SU-DHL-6 (cell line): ENCODE measurements at regions not wholly inside any gene's neighbourhood (a gene's known extent, or its start where the extent isn't known, plus 50 kb on each side); places are given as distances from the start of the nearest gene placed in this dataset.

Source experiments
- H2AFZ ChIP-seq: fragments of 200-600 bp; sonication (generic); 2 replicates; pipeline ENCODE4 v1.6.1; 2014; ENCODE audit warnings: low read depth, mild to moderate bottlenecking, moderate library complexity, mixed read lengths, antibody characterized with exemption, low read length; ENCODE audit not compliant: severe bottlenecking
- H3F3A ChIP-seq: fragments of 200-600 bp; shearing (Covaris generic); 2 replicates; pipeline ENCODE4 v1.6.0; 2016; ENCODE audit warnings: antibody characterized with exemption, mild to moderate bottlenecking; ENCODE audit not compliant: insufficient read depth
- H3K27ac ChIP-seq: fragments of 200-600 bp; sonication (generic); 2 replicates; pipeline ENCODE4 v1.5.1; 2016; ENCODE audit warnings: low read depth, mild to moderate bottlenecking, low read length, moderate library complexity, mixed read lengths
- H3K27me3 ChIP-seq: fragments of 200-600 bp; sonication (generic), shearing (Covaris generic); 2 replicates; pipeline ENCODE4 v1.6.0; 2014; ENCODE audit warnings: mild to moderate bottlenecking, low read length
- H3K36me3 ChIP-seq: fragments of 200-600 bp; sonication (generic); 2 replicates; pipeline ENCODE4 v1.6.1; 2014; ENCODE audit warnings: mild to moderate bottlenecking, low read length, mixed read lengths
- H3K4me2 ChIP-seq: fragments of 300-600, 200-600 bp; shearing (Covaris generic), sonication (generic); 2 replicates; pipeline ENCODE4 v1.6.0; 2014; ENCODE audit warnings: low read length, low read depth, mild to moderate bottlenecking; ENCODE audit not compliant: poor library complexity, severe bottlenecking
- H3K4me3 ChIP-seq: fragments of 200-600 bp; sonication (generic); 2 replicates; pipeline ENCODE4 v1.5.1; 2014; ENCODE audit warnings: antibody characterized with exemption, low read length, mild to moderate bottlenecking, mixed read lengths; ENCODE audit not compliant: insufficient read depth, poor library complexity, severe bottlenecking
- H3K79me2 ChIP-seq: fragments of 200-600 bp; sonication (generic); 2 replicates; pipeline ENCODE4 v1.6.1; 2014; ENCODE audit warnings: mild to moderate bottlenecking, low read length, moderate library complexity; ENCODE audit not compliant: insufficient read depth
- H3K9ac ChIP-seq: fragments of 200-600 bp; sonication (generic); 2 replicates; pipeline ENCODE4 v1.7.0; 2014; ENCODE audit warnings: mild to moderate bottlenecking, low read length
- H3K9me2 ChIP-seq: fragments of 200-600 bp; sonication (generic); replicated peaks from 2 replicates; pipeline ENCODE4 v1.6.1; 2014; ENCODE audit warnings: low read length; ENCODE audit not compliant: insufficient read depth
- H3K9me3 ChIP-seq: fragments of 200-600 bp; sonication (generic); 2 replicates; pipeline ENCODE4 v1.6.1; 2014; ENCODE audit warnings: low read length, mixed read lengths; ENCODE audit not compliant: insufficient read depth
- H4K20me1 ChIP-seq: fragments of 200-600 bp; sonication (generic); 2 replicates; pipeline ENCODE4 v1.6.1; 2014; ENCODE audit warnings: low read depth, mild to moderate bottlenecking, antibody characterized with exemption, low read length, moderate library complexity, mixed read lengths
- CTCF ChIP-seq: fragments of 200-600 bp; sonication (generic); IDR thresholded peaks from one replicate; pipeline ENCODE4 v1.5.1; 2017; ENCODE audit warnings: antibody characterized with exemption, mild to moderate bottlenecking, low read length, moderate library complexity; ENCODE audit not compliant: insufficient read depth, poor library complexity, severe bottlenecking
- EZH2phosphoT487 ChIP-seq: fragments of 200-600 bp; sonication (generic), shearing (Covaris generic); conservative IDR thresholded peaks from 2 replicates; pipeline ENCODE4 v1.6.1; 2018; ENCODE audit warnings: mild to moderate bottlenecking, antibody characterized with exemption, low read length, moderate library complexity, mixed read lengths

GRCh38 chr14:42927313-42927712, 1320.6 kb downstream of the LRFN5 start:
- Histone ChIP-seq H3K4me2 (no peak overlapping the region), H3F3A (no peaks in the 10 kb centered on the region), H3K27ac (no peak overlapping the region), H3K79me2 (no peaks in the 10 kb centered on the region), H3K9me2 (no peaks in the 10 kb centered on the region), H2AFZ (no peak overlapping the region), H3K9me3 (no peaks in the 10 kb centered on the region), H4K20me1 (no peaks in the 10 kb centered on the region), H3K36me3 (no peaks in the 10 kb centered on the region), H3K4me3 (no peak overlapping the region), H3K9ac (no peak overlapping the region), H3K27me3 (no peaks in the 10 kb centered on the region)
- TF ChIP-seq EZH2phosphoT487 = no peak
- TF ChIP-seq CTCF = no peak

DNA sequence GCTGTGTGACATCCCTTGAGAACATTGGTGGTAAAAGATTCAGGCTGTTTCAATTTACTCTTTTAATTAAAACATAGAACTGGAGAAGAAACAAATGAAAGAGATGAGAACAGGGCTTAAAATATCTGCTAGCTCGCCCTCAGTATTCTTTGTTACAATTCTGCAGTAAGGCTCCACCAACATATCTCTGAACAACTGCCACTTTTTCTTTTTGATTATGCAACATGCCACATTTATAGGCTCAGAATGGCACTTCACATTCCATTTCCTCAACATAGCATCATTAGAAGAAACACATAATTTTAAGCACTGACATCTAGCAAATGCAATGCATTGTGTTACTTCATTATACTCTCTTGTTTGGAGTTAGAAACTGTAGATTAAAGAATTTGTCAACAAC, 1315.2 kb downstream of the LRFN5 start:
- H3K9ac ChIP-seq = no peak overlapping the region
- H3K4me2 ChIP-seq = no peak overlapping the region
- no peaks in the 10 kb centered on the region for H3F3A ChIP-seq
- H2AFZ ChIP-seq = peak overlapping the region; percentile 51
- H3K9me2 ChIP-seq = no peaks in the 10 kb centered on the region
- H3K27ac ChIP-seq = no peak overlapping the region
- H3K36me3 ChIP-seq = peaks cover 4% of the 10 kb centered on the region; the same call in 1 of the 2 replicates
- H3K79me2 ChIP-seq = no peaks in the 10 kb centered on the region
- H4K20me1 ChIP-seq = no peaks in the 10 kb centered on the region
- H3K4me3 ChIP-seq = no peak overlapping the region
- TF ChIP-seq CTCF = no peak
- no peak for TF ChIP-seq EZH2phosphoT487
- no peaks in the 10 kb centered on the region for H3K27me3 ChIP-seq
- no peaks in the 10 kb centered on the region for H3K9me3 ChIP-seq

DNA sequence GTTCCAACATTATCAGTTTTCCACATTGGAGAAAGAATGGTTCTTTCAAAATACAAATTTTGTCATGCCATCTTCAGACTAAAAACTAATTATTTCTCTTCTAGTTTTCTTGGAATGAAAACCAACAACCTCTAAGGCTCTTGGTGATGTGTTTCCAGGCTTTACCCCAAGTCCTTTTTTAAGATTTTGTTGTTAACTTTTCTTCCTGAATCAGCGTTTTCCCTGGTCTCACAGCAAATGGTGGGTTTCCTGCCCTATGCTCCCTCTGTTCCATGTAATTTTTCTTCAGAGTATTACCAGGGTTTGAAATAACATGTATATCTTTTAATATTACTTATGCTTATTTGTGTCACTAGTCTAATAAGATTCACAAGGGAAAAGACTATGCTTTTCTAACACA, 1311.9 kb downstream of the LRFN5 start:
- Histone ChIP-seq H3K9ac (no peak overlapping the region), H3K4me3 (no peak overlapping the region), H3K9me2 (no peaks in the 10 kb centered on the region), H4K20me1 (no peaks in the 10 kb centered on the region), H3F3A (no peaks in the 10 kb centered on the region), H3K27me3 (no peaks in the 10 kb centered on the region), H3K9me3 (0 out of 2 replicates have a peak, but pooled peaks cover 4% of the 10 kb centered on the region), H3K27ac (no peak overlapping the region), H3K36me3 (peaks cover 4% of the 10 kb centered on the region; the same call in 1 of the 2 replicates), H2AFZ (peak overlapping the region; percentile 48), H3K4me2 (no peak overlapping the region), H3K79me2 (no peaks in the 10 kb centered on the region)
- no peak for TF ChIP-seq EZH2phosphoT487
- TF ChIP-seq CTCF = no peak
